HG03354 (cell line): ENCODE measurements at regions not wholly inside any gene's neighbourhood (a gene's known extent, or its start where the extent isn't known, plus 50 kb on each side); places are given as distances from the start of the nearest gene placed in this dataset.

Source experiments
- ATAC-seq: cut with Tn5 transposase; IDR thresholded peaks from one replicate; pipeline ENCODE4 v1.9.1; 2021; ENCODE audit warnings: mild to moderate bottlenecking; ENCODE audit not compliant: unreplicated experiment, poor library complexity, severe bottlenecking

DNA sequence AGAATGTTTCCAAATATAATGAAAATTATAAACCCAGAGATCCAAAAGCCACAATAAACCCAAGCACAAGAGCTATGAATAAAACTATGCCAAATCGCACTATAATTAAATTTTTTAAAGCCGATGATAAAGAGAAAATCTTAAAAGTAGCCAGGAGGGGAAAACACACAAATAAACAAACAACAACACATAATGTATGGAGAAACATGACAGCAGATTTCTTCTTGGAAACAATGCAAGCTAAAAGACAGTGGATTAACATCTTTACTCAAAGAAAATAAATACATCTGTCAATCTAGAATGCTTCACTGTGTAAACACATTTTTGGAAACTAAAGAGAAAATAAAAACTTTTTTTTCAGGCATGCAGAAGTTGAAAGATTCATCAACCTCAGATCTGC lies 53.0 kb upstream of the SMOX start:
- ATAC-seq: no peak

DNA sequence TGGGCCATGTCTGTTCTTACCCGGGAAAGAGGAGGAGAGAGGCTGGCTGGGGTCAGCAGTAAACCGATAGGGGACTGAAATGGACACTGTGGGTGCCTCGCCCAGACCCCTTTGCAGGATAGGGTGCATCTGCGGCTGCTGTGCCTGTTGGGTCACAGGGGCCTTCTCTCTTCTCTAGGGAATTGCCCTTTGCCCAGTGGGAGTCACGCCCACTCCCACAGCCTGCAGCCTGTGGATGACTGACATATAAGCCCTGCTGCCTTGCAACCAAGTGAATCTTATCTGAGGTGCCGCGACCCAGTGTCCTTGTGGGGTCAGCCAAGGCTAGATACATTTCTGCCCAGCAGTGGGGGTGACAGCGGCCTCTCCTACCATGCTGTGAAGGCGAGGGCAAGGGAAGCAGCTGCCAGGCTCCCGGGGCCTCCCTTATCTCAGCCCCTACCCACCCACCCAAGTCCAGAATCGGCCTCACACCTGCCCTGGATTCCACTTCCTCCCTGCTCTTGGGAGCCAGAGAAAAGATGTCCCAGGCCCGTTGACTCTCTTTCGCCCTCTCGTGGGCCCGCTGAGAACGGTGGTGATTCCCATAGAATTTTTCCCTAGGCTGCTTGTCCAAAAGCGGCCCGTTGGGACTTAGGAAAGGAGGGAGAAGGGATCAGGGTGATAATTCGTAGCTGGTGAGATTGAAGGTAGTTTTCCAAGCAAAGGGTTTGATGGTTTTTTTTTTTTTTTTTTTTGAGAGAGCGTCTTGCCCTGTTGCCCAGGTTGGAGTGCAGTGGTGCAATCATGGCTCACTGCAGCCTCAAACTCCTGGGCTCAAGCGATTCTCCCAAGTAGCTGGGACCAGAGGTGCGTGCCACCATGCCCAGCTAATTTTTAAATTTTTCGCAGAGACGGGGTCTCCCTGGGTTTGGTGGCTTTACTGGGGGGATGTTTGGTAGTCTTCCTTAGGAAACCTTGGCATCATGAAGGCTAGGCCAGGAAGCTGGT lies 56.8 kb upstream of the SMOX start:
- no peak for ATAC-seq

- ATAC-seq: no peak
These were observed 57.7 kb upstream of the SMOX start for GRCh38 chr20:4090756-4091489.

DNA sequence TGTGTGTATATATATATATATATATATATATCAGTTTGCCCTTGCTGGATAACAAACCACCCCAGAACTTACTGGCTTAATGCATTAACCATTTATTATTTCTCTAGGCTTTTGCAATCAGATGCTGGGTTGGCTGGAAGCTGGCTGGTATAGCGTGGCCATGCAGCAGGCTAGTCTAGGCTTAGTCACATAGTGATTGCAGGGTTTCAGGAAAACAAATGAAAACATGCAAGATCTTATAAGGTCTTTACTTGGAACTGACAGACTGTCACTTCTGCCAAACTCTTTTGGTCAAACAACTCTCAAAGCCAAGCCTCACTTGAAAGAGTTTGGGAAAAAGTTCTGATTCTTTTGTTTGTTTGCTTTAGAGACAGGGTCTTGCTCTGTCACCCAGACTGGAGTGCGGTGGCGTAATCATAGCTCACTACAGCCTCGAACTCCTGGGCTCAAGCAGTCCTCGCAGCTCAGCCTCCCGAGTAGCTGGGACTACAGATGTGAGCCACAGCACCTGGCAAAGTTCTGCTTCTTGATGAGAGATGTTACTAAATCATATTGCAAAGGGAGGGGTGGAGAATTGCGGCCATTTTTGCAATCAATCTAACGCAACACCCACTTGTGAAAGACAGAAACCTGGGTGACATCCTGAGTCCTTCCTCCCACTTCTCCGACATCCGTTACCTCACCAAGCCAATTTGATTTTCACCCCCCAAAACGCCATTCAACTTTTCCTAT lies 58.7 kb upstream of the SMOX start:
- ATAC-seq: no peak

GRCh38 chr20:4088766-4089165 lies 59.9 kb upstream of the SMOX start:
- no peak for ATAC-seq

- ATAC-seq: no peak
These were observed 60.7 kb upstream of the SMOX start for GRCh38 chr20:4087923-4088322.

GRCh38 chr20:4086771-4087687 lies 61.6 kb upstream of the SMOX start:
- ATAC-seq: no peak

- ATAC-seq: no peak
These were observed 63.9 kb upstream of the SMOX start for GRCh38 chr20:4084721-4085120.

DNA sequence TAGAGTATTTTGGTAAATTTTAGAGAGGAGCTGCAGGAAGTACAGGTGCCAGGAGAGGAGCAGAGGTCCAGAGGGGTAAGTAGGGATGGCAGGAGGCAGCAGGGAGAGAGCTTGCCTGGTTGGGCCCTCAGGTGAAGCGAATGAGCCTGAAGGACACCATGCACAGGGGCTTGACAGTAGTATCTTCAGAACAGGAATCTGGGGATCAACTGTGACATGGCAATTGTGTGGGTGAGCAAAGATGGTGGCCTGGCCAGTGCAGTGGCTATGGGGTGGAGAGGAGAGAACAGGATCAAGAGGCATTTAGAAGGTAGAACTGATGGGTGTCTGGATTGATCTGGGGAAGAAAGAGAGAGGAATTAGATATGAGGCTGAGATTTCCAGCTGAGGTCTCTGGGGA lies 64.5 kb upstream of the SMOX start:
- no peak for ATAC-seq

GRCh38 chr20:4083098-4083865 lies 65.3 kb upstream of the SMOX start:
- ATAC-seq: no peak

DNA sequence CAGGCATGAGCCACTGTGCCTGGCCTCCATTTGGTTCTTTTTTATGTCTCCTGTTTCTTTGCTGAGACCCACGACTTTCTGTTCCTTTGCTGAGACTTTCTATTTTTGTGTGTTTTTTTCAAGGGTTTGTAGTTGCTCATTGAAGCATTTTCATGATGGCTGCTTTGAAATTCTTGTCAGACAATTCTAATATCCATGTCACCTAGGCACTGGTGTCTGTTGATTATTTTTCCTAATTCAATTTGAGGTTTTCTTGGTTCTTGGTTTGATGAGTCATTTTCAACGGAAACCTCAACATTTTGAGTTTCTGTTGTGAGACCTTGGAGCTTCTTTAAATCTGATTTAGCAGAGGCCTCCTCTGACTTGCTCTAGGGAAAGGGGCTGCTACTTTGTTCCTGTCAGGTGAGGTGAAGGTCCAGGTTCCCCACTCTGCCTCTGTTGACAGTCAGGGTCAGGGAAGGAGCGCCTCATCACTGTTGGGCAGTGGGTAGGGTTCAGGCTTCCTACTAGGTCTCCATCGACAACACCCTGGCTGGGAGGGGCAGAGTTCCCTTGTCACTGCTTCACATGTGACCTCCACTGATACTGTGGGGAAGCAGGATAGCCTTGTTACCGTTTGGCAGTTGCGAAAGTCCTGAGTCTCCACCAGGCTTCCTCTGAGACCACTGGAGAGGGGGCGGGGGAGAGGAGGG lies 66.1 kb upstream of the SMOX start:
- ATAC-seq: peak; percentile 60

DNA sequence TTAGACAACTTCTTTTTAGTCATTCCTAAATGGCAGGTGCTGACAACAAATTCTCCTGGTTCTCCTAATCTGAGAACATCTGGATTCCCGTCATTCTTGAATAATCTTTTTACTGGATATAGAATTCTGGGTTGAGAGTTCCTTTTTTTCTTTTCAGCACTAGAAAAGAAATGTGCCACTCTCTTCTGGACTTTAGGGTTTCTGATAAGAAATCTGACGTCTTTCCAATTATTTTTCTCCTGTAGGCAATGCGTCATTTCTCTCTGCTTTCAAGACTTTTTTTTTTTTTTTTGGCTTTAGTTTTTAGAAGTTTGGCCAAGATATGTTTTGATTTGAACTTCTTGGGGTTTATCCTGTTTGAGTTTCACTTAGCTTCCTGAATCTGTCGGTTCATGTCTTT lies 66.1 kb upstream of the RNF24 start:
- no peak for ATAC-seq

DNA sequence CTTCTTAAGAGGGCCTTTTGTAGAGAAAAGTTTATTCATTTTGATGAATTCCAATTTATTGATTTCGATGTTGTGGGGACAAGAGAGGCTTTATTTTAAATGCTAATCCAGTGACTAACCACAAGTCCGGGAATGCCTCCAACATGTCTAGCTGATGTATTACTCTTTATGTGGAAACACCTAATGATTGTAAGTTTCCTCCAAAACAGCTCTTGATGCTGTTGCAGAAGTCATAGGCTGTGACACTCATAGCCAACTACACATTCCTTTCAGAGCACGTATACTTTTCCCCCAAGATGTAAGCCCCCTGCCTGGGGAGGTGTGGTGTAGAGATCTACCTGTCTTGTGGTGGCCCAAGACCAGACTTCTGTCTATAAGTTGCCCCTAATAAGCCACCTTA lies 61.3 kb upstream of the RNF24 start:
- no peak for ATAC-seq

DNA sequence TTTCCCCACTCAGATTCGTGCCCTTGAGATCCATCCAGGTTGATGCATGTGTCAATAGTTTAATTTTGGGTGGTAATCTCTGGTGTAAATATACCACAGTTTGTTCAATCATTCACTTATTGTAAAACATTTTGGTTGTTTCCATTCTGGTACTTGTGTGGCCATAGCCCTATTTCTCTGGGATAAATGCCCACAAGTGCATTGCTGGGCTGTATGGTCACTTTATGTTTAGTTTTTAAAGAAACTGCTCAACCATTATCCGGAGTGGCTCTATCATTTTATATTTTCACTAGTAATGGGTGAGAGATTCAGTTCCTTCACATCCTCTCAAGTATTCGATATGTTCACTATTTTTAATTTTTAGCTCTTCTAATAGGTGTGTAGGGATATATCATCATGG lies 60.7 kb upstream of the RNF24 start:
- no peak for ATAC-seq

DNA sequence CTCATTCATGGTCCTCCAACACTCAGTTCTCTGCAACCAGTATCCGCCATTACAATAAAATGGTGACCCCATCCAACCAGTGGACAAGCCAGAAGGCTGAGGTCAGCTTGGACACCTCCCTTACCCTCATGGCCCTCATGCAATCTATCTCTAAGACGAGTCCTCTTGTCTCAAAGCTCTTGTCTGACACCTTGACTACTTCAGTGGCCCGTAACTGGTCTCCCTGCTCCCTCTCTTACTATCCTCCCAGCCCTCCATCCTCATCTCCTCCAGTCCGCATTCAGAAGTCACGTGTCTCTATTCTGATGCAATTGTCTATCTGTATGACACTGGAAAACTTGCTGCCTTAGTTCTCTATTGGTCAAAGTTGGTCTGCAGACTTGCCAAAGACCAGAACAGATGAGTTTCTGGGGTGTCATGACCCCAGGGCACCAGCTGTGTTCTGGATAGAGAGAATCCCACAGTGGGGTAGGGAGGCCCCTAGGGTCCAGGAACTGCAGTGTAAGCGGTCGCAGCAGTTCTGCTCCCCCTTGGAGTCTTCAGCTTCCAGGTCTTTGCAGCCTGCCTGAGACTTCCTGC lies 59.6 kb upstream of the RNF24 start:
- no peak for ATAC-seq

- no peak for ATAC-seq
These were observed 58.7 kb upstream of the RNF24 start for GRCh38 chr20:4073852-4074741.

DNA sequence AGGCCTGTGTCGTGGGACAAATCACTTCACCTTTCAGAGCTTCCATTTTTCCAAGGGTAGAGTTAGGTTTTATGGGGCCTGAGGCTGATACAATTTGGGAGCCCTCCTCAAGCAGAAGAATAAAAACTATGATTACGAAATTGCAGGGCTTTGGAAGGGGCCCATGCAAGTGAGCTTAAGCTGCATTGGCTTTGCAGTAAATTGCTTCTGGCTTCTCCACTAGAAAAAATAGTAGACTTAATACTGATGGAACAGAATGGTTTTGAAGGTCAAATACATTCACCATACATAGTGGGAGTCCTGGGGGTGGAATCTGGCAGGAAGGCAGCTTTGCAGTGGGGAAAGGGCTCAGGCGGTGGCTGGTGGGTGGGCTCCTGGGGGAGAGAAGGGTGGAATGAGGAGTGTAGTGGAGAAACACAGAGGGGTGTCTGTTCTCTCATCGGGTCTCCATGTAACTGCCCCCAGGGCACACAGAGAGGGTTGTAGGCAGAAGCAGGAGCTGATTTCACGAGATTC lies 55.9 kb upstream of the RNF24 start:
- ATAC-seq: no peak
